Inferior parietal cortex (tissue), 1 donor: ENCODE measurements at regions not wholly inside any gene's neighbourhood (a gene's known extent, or its start where the extent isn't known, plus 50 kb on each side); places are given as distances from the start of the nearest gene placed in this dataset.
"Not testable (repeated sequence)": the region's sequence is repeated elsewhere in the genome, so short reads cannot be mapped to it uniquely, and the experiment has no call there.

Experiments
- DNase-seq: peaks from one replicate; pipeline ENCODE4 v3.0.0-alpha.2; 2016; ENCODE audit errors: extremely low spot score

- DNase-seq = no peak
Measured at GRCh38 chr10:35933940-35934641, 292.0 kb upstream of the FZD8 start.

DNA sequence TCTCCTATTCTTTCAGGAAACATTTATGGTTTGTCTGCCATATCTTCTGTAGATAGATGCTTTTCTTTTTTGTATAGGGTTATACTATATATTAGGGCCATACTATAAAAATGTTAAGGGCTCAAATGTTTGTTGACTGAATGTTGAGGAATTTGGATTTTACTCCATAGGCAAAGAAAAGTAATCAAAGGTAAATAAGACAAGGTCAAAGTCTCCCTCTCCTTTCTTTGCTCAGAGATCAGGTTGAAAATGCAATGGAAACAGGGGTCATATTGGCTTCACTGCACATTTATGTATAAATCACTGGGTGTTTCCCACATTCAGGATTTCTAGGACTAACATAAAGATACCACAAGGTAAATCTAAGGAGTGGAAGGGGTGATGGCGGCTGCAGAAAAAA is 291.4 kb upstream of the FZD8 start:
- no peak for DNase-seq

GRCh38 chr10:35929962-35930361 is 287.9 kb upstream of the FZD8 start:
- not testable (repeated sequence) for DNase-seq

GRCh38 chr10:35928748-35929147 is 286.7 kb upstream of the FZD8 start:
- DNase-seq = no peak

DNA sequence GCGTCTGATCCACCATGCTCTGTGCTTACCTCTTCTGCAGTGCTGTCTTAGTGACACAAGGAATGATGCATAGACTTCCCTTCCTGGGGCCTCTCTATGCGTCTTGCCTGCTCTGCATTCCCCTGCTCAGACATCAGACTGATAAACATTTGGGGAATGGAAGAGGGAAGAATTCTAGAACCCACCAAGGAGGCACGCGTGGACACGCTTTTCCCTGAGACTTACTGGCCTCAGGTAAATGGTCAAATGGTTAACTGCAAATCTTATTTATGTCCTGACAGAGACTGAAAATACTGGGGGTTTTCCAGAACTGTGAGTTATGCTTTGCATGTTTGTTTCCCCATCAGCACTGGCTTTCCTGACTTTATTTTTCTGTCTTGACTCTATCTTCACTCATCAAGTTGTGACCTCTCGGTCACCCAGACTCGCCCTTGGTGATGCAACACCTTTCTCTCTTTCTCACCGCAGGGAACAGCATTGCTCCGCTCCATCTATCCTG is 285.9 kb upstream of the FZD8 start:
- DNase-seq = no peak

DNA sequence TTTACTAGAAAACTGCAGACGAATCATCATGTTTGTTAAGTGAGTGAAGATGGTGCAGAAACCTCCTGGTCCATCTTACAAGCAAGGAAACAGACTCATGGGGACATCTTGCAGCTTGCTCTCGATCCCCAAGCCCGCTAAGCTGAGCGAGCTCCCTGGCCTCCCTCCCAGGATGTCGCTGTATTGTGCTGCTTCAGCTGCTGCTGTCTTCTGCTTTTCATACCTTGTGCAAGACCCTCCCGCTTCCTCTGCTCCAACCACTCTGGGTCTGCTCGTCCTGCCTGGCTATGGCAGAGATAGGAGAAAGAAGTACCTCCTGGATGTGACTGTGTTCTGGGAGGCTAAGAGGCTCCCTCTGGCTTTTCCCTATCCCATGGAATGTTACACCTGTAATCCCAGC is 285.2 kb upstream of the FZD8 start:
- DNase-seq = no peak

DNA sequence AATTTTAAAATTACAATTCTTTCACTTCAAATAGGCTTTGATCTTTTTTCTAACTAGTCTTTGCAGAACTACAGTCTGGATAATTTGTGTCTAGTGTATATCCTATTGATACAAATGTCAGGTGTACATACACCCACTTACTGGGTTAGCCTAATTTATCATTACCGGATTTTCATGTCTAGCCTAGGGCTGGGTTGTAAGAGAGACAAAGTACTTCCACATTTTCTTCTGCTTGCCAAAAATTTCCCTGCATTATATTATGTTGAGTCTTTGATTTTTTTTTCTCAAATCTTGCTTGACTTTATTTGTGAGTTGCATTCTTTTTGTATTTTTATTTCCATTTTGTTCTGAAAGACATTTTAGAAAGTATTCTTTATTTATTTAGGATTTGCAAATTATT is 284.8 kb upstream of the FZD8 start:
- no peak for DNase-seq

GRCh38 chr10:35925493-35925892 is 283.4 kb upstream of the FZD8 start:
- DNase-seq = no peak

GRCh38 chr10:35924759-35925158 is 282.7 kb upstream of the FZD8 start:
- DNase-seq = no peak

DNA sequence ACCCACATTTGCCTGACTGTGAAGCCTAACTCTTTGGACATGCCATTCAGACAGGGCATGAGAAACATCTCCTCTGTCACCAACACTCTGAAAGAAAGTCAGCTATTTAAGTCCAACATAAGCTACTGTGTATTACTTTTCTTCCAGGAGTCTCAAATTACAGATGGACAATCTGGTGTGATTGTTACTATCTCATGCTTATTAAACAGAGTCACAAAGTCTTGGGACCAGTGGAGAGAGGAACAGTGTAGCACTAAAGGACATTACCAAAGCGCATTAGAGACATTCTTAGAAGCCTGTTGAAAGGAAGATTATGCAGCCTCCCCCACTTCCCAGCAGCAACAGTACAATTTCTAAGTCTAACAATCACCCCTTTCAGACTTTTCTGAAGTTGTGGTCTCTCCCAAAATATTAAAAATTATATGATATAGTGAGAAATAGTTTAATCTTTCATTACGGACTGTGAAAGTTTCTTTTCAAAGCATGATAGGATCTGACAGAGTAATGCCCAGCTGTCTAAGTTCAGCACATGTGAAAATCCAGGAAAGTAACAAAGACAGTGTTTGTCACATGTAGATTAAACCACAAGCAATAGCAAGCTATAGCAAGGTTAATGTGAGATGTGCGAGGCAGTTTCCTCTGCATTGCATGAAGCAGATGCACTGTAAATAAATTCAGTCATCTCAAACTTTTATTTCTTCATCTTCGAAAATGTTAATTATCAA is 280.9 kb upstream of the FZD8 start:
- no peak for DNase-seq

- no peak for DNase-seq
Measured at GRCh38 chr10:35921866-35922350, 279.8 kb upstream of the FZD8 start.

DNA sequence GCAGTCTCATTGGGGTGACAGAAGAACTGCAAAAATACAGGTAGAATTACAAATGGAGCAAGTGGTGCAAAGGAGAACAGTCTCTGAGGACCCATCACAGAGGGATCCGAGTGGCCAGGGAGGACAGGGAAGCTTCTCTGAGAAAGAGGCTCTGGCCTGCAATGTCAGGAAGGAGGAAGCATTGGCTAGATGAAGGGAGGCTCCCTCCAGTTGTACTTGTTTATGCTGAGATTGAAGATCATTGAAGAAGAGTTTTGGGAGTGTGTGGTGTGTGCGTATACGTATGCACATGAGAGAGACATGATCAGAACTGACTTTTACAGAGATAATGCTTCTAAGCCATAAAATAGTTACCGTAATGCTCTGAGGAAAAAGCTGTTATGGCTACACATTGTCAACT is 274.7 kb upstream of the FZD8 start:
- no peak for DNase-seq

GRCh38 chr10:35913628-35914027 is 271.5 kb upstream of the FZD8 start:
- DNase-seq = no peak

- no peak for DNase-seq
Measured at GRCh38 chr10:35912615-35913569, 270.8 kb upstream of the FZD8 start.

GRCh38 chr10:35911954-35912353 is 269.9 kb upstream of the FZD8 start:
- no peak for DNase-seq

GRCh38 chr10:35911233-35911632 is 269.1 kb upstream of the FZD8 start:
- DNase-seq = no peak

GRCh38 chr10:35910234-35910633 is 268.1 kb upstream of the FZD8 start:
- DNase-seq = no peak

DNA sequence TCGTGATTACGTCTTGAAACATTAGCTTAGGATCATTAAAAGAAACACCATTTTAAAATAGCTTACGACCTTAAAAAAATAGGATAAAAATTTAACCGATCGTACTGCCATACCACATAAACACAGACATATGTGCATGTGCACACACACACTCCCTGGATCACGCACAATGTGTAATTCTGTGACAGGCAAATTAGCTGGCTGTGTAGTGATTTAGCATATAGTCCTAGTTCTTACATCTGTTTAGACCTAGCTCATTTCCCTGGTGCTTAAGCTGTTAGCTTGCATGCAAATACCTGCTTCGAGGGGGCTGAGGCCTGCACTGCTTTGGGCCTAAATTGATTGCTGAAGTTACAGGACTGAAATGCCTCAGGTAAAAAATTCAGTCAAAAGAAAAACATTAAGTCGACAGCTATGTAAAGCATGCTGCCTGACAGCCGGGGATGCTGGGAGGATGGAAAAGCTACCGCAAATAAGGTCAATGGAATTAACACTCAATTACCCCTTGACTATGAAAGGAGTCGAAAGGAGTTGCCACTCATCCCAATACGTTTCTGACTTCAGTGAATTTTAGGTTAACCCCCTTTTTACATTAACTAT is 267.1 kb upstream of the FZD8 start:
- DNase-seq = no peak

- DNase-seq = no peak
Measured at GRCh38 chr10:35908451-35908850, 266.4 kb upstream of the FZD8 start.

GRCh38 chr10:35907548-35907947 is 265.5 kb upstream of the FZD8 start:
- DNase-seq = no peak

DNA sequence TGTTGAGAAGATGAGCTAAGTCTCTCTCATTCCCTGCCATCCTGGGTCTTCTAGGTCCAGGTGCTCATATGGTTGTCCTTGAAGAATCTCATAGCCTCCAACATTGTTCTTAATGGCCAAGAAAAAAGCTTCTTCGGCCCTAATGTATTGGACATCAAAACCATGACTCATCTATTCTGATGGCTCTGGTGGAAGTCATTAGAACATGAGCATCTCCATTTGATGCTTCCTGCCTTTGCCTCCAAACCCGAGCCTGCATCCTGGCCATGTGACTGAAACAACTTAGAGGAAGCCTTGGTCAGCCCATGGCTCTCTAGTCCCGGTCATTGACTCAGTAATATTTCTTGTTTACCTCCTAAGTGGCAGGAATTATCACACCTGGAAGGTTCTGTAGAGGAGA is 264.1 kb upstream of the FZD8 start:
- DNase-seq = no peak

DNA sequence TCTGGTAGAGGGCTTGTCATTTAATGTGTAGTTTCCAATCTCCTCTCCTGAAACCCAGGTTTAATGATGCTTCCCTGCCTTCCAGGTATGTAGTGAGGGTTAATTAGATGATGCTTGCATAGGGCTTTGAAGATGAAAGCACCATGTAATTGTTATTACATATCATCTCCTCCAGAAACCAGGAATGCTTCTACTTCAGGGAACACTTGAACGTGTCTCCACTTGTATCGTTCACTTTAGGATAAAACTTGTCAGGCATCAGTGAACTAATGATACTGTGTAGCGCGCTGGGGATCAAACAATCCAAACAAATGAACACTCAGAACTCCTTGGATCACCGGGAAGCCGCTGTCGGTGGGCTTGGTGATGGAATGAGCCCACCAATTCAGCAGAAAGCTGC is 260.9 kb upstream of the FZD8 start:
- no peak for DNase-seq
